HK-2 (cell line): ENCODE measurements at regions not wholly inside any gene's neighbourhood (a gene's known extent, or its start where the extent isn't known, plus 50 kb on each side); places are given as distances from the start of the nearest gene placed in this dataset.

ENCODE experiments used
- DNase-seq: peaks from one replicate; pipeline ENCODE4 v3.0.0-alpha.2; 2018; ENCODE audit not compliant: unreplicated experiment

DNA sequence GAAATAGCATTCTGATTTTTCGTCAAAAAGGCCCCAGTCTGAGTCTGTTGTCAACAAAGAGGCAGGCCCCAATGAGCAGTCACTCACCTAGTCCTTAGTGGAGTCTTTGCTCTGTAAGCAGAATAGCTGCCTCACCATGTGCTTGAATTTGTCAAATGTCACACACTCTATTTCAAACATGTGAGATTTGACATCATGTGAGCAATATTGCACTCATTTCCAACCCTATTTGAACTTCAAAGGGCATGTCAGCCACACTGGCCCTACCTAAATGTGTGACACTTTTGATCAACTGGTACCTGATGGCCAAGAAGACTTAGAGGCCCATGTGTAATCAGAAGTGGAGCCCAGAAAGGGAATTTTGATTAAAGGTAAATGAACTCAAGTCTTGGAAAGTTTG is 59.4 kb upstream of the PLAC1 start:
- no peak for DNase-seq

DNA sequence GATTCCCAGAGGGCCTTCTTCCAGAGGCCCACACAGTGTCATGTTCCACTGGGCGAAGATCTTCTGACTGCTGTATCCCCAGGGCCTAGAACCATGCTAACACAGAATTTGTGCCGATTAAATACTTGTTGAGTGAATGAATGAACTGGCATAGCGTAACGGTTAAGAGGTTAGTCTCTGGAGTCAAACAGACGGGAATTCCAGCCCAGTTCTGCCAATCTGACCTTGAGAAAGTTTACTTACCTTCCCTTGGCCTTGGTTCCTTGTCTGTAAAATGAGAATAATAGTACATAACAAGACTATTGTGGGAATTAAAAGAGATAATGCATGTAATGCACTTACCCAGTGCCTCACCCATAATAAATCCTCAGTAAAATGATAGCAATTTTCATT is 58.3 kb upstream of the PLAC1 start:
- DNase-seq, result no peak

GRCh38 chrX:134715930-134716619 is 57.8 kb upstream of the PLAC1 start:
- DNase-seq, result no peak

GRCh38 chrX:134714633-134715110 is 56.4 kb upstream of the PLAC1 start:
- DNase-seq, result no peak

- no peak for DNase-seq
Observed at GRCh38 chrX:134713618-134714107, 55.4 kb upstream of the PLAC1 start.

DNA sequence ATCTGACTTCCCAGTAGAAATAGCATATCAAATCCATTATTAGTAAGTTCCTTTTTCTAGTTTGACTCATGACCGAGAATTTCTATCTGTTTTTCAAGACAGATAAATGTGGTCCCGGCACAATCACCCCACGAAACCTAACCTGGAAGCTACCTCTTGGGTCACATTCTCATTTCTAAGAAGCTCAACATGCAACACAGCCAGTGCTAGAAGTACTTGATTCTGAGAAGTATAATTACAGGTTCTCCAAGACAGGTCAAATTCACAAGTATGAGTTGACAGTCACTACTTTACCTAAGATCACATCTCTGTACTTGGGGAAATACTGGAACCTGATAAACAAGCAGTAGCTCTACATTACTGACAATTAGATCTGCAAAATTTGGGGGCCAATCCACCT is 54.0 kb upstream of the PLAC1 start:
- no peak for DNase-seq

GRCh38 chrX:134711135-134711921 is 53.1 kb upstream of the PLAC1 start:
- no peak for DNase-seq
